A549 (cell line): ENCODE measurements at regions not wholly inside any gene's neighbourhood (a gene's known extent, or its start where the extent isn't known, plus 50 kb on each side); places are given as distances from the start of the nearest gene placed in this dataset.
A peak's percentile ranks its signal among the peaks of the same experiment; 100 is the strongest.

ENCODE experiments used
- ATAC-seq, 2 experiments: fragments of 200-7000 bp in 1 of 2; fragments of >200 bp in 1 of 2; cut with Nextera tagmentation in 1 of 2; cut with Tn5 transposase in 1 of 2; 3 replicates each; pipeline versions ENCODE4 v1.8.0 to v1.9.1; 2018 to 2020; ENCODE audit warnings: mild to moderate bottlenecking in 1 of 2, moderate library complexity in 1 of 2
- CTCF ChIA-PET: fragments of 300-600 bp; sonication (Branson Sonifier 250); formaldehyde crosslinking; extraction: SDS; loops from one replicate; lab custom pipeline; 2021; ENCODE audit warnings: antibody characterized with exemption, inconsistent platforms; lab: Yijun Ruan, JAX
- POLR2A ChIA-PET: fragments of 350-600 bp; formaldehyde crosslinking; extraction: SDS; loops from one replicate; lab custom pipeline; 2021; ENCODE audit warnings: antibody characterized with exemption, inconsistent platforms; lab: Yijun Ruan, JAX
- DNase-seq, 2 experiments: peaks; one replicate each; pipeline versions ENCODE4 v3.0.0 to v3.0.0-alpha.2; 2011 to 2016; ENCODE audit warnings: low read depth in 1 of 2, low spot score in 1 of 2
- FAIRE-seq: peaks from 2 replicates; lab custom pipeline; 2011; peaks lifted over from hg19 to GRCh38; lab: Jason Lieb, UNC
- H3K27ac ChIP-seq, 2 experiments: fragments of >200 bp; sonication (Bioruptor Twin); formaldehyde crosslinking; 3 replicates each; pipeline ENCODE4 v1.5.1; 2016 to 2017
- H3K4me1 ChIP-seq: fragments of >200 bp; sonication (Bioruptor Twin); formaldehyde crosslinking; 3 replicates; pipeline ENCODE4 v1.6.1; 2016
- H3K4me2 ChIP-seq: fragments of >200 bp; sonication (Bioruptor Twin); formaldehyde crosslinking; 3 replicates; pipeline ENCODE4 v1.6.1; 2016
- H3K4me3 ChIP-seq: fragments of >200 bp; sonication (Bioruptor Twin); formaldehyde crosslinking; 3 replicates; pipeline ENCODE4 v1.5.1; 2016
- H3K9me3 ChIP-seq: fragments of >200 bp; sonication (Bioruptor Twin); formaldehyde crosslinking; 3 replicates; pipeline ENCODE4 v1.6.1; 2016
- BHLHE40 ChIP-seq: IDR thresholded peaks from 2 replicates; pipeline ENCODE4 v1.6.1; 2012; ENCODE audit warnings: low read depth, low read length, inconsistent platforms
- CEBPB ChIP-seq, 2 experiments: fragments of >200 bp in 1 of 2; sonication (Bioruptor Twin) in 1 of 2; formaldehyde crosslinking in 1 of 2; IDR thresholded peaks; 2 replicates each; pipeline ENCODE4 v1.6.1; 2012 to 2016
- EHMT2 ChIP-seq: fragments of 200-600 bp; sonication (generic); IDR thresholded peaks from 2 replicates; pipeline ENCODE4 v1.6.1; 2016; ENCODE audit warnings: antibody characterized with exemption, low read depth, mild to moderate bottlenecking, moderate library complexity
- EP300 ChIP-seq, 2 experiments: fragments of >200 bp; sonication (Bioruptor Twin); formaldehyde crosslinking; IDR thresholded peaks; 2 replicates in 1 of 2; 3 replicates in 1 of 2; pipeline ENCODE4 v1.6.1; 2016 to 2017
- ESRRA ChIP-seq: fragments of 150-350 bp; IDR thresholded peaks from 2 replicates; pipeline ENCODE4 v1.6.1; 2014; ENCODE audit warnings: mild to moderate bottlenecking, low read length, borderline replicate concordance
- FOSL2 ChIP-seq, 2 experiments: fragments of 450-650 bp in 1 of 2; fragments of >200 bp in 1 of 2; sonication (Bioruptor Twin) in 1 of 2; formaldehyde crosslinking; IDR thresholded peaks; 2 replicates each; pipeline versions ENCODE4 v1.5.0 to v1.6.1; 2016 to 2020; ENCODE audit warnings: mild to moderate bottlenecking in 1 of 2, moderate library complexity in 1 of 2
- FOXS1 ChIP-seq: fragments of 250-450 bp; sonication (Bioruptor Pico); IDR thresholded peaks from 2 replicates; pipeline ENCODE4 v1.5.0; 2020; ENCODE audit warnings: mild to moderate bottlenecking, moderate library complexity
- GATA3 ChIP-seq: IDR thresholded peaks from 2 replicates; pipeline ENCODE4 v1.6.1; 2012; ENCODE audit warnings: borderline replicate concordance
- HEYL ChIP-seq: fragments of 250-450 bp; sonication (Bioruptor Pico); IDR thresholded peaks from 2 replicates; pipeline ENCODE4 v1.8.0; 2021; ENCODE audit warnings: mild to moderate bottlenecking, moderate library complexity
- HOXB13 ChIP-seq: fragments of 250-450 bp; sonication (Bioruptor Pico); IDR thresholded peaks from 2 replicates; pipeline ENCODE4 v1.5.0; 2020; ENCODE audit warnings: low read depth, mild to moderate bottlenecking, moderate library complexity
- JUN ChIP-seq, 2 experiments: fragments of >200 bp; sonication (Bioruptor Twin); formaldehyde crosslinking; IDR thresholded peaks; 2 replicates in 1 of 2; 3 replicates in 1 of 2; pipeline ENCODE4 v1.6.1; 2016 to 2017
- MYC ChIP-seq: IDR thresholded peaks from 2 replicates; pipeline ENCODE4 v1.6.1; 2012; ENCODE audit warnings: mild to moderate bottlenecking, inconsistent platforms, low read length, improper control_type of control experiment, borderline replicate concordance
- POLR2A ChIP-seq: IDR thresholded peaks from 2 replicates; pipeline ENCODE4 v1.6.1; 2012; ENCODE audit warnings: mild to moderate bottlenecking, low read length
- RAD21 ChIP-seq, 2 experiments: fragments of >200 bp in 1 of 2; sonication (Bioruptor Twin) in 1 of 2; formaldehyde crosslinking in 1 of 2; IDR thresholded peaks in 1 of 2; conservative IDR thresholded peaks in 1 of 2; 2 replicates in 1 of 2; 3 replicates in 1 of 2; pipeline ENCODE4 v1.6.1; 2012 to 2018; ENCODE audit warnings: inconsistent platforms in 1 of 2
- RFX5 ChIP-seq: fragments of 450-650 bp; IDR thresholded peaks from 2 replicates; pipeline ENCODE4 v1.7.1; 2014; ENCODE audit warnings: antibody characterized with exemption, mild to moderate bottlenecking, moderate library complexity
- SMC3 ChIP-seq: fragments of >200 bp; sonication (Bioruptor Twin); formaldehyde crosslinking; IDR thresholded peaks from 3 replicates; pipeline ENCODE4 v1.6.1; 2018; ENCODE audit warnings: inconsistent platforms
- TFCP2L1 ChIP-seq: fragments of 250-450 bp; sonication (Bioruptor Pico); IDR thresholded peaks from 2 replicates; pipeline ENCODE4 v1.5.0; 2021; ENCODE audit warnings: mild to moderate bottlenecking
- TP53 ChIP-seq: fragments of 250-450 bp; sonication (Bioruptor Pico); IDR thresholded peaks from 2 replicates; pipeline ENCODE4 v1.5.0; 2021; ENCODE audit warnings: mild to moderate bottlenecking, moderate library complexity
- ZNF302 ChIP-seq: fragments of 250-450 bp; sonication (Bioruptor Pico); IDR thresholded peaks from 2 replicates; pipeline ENCODE4 v1.9.0; 2021; ENCODE audit warnings: inconsistent platforms, mild to moderate bottlenecking, moderate library complexity
- WGBS: methylation state at CpG from one replicate; pipeline ENCODE4 v1.1.6; 2017; ENCODE audit errors: missing lambda C conversion rate; 5-methylcytosine and 5-hydroxymethylcytosine counted together
- TF ChIP-seq, protein P1 (sequence below): fragments of 200-600 bp; sonication (generic); IDR thresholded peaks from 2 replicates; pipeline ENCODE4 v1.6.1; 2016; ENCODE audit warnings: antibody characterized with exemption, mild to moderate bottlenecking, moderate library complexity
- TF ChIP-seq, protein P2 (sequence below): IDR thresholded peaks from 2 replicates; pipeline ENCODE4 v1.6.1; 2012
- TF ChIP-seq, protein P3 (sequence below): fragments of 250-450 bp; sonication (Bioruptor Pico); IDR thresholded peaks from 2 replicates; pipeline ENCODE4 v1.5.0; 2021; ENCODE audit warnings: mild to moderate bottlenecking, moderate library complexity, borderline replicate concordance
- TF ChIP-seq, protein P4 (sequence below): fragments of >200 bp; sonication (Bioruptor Twin); formaldehyde crosslinking; IDR thresholded peaks from 3 replicates; pipeline ENCODE4 v1.5.1; 2016
- TF ChIP-seq, protein P5 (sequence below): IDR thresholded peaks from 2 replicates; pipeline ENCODE4 v1.6.1; 2012

DNA sequence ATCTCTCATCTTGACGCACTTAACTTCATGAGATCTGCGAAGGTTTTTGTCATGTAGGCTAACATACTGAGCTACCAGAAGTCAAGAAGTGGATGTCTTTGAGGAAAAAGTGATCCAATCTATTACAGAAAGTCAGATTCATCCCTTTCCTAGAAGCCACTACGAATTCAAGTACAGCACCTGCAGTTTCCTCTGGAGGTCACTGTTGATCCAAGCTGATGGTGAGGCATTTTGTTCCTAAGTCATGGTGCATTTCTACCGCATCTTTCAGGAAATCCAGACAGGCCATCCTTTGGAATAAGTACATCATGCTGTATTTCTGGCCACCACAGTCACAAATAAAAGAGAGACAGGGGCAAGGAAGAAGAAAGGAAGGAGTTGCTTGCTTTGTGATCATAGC lies 541.0 kb downstream of the CDY2B start:
- peak; percentile 0 to 35 for DNase-seq

DNA sequence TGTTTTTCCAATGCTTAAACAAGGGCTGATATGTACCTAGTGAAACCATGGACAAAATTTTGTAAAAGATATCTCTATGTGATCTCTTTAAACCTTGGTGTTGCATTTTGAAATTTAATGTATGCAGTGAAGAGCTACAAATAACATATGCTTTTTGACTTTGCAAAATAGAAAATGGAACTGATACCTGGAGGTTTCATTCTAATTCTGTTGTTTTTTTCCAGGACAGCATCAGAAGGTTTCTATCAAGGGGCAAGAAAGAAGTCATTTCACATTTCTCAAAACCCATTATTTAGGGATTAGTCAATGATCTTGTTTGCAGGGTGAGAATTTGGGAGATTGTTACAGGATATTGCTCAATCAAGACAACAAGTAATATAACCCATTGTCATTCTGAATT lies 549.3 kb downstream of the CDY2B start:
- FAIRE-seq (no peak), ATAC-seq (no peak), DNase-seq (no peak)
- Histone ChIP-seq H3K4me2 (no peak overlapping the region), H3K4me3 (no peak overlapping the region), H3K27ac (no peak overlapping the region), H3K9me3 (no peaks in the 10 kb centered on the region)
- CTCF ChIA-PET, result no interaction called here
- POLR2A ChIA-PET, result no interaction called here
- TF ChIP-seq RAD21 (conservative IDR thresholded peaks at IDR 0.05 in 1 of 2, IDR thresholded peaks at IDR 0.05 in 1 of 2) (no peak), RFX5 (no peak), HEYL (CRISPR knock-in tag) (no peak), MYC (no peak), BHLHE40 (no peak), SMC3 (no peak), EP300 (IDR thresholded peaks at IDR 0.05) (no peak), EHMT2 (no peak), POLR2A (no peak), ZNF302 (no peak)
- TF ChIP-seq, protein P1, sequence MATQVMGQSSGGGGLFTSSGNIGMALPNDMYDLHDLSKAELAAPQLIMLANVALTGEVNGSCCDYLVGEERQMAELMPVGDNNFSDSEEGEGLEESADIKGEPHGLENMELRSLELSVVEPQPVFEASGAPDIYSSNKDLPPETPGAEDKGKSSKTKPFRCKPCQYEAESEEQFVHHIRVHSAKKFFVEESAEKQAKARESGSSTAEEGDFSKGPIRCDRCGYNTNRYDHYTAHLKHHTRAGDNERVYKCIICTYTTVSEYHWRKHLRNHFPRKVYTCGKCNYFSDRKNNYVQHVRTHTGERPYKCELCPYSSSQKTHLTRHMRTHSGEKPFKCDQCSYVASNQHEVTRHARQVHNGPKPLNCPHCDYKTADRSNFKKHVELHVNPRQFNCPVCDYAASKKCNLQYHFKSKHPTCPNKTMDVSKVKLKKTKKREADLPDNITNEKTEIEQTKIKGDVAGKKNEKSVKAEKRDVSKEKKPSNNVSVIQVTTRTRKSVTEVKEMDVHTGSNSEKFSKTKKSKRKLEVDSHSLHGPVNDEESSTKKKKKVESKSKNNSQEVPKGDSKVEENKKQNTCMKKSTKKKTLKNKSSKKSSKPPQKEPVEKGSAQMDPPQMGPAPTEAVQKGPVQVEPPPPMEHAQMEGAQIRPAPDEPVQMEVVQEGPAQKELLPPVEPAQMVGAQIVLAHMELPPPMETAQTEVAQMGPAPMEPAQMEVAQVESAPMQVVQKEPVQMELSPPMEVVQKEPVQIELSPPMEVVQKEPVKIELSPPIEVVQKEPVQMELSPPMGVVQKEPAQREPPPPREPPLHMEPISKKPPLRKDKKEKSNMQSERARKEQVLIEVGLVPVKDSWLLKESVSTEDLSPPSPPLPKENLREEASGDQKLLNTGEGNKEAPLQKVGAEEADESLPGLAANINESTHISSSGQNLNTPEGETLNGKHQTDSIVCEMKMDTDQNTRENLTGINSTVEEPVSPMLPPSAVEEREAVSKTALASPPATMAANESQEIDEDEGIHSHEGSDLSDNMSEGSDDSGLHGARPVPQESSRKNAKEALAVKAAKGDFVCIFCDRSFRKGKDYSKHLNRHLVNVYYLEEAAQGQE, result no peak
- TF ChIP-seq, protein P2, sequence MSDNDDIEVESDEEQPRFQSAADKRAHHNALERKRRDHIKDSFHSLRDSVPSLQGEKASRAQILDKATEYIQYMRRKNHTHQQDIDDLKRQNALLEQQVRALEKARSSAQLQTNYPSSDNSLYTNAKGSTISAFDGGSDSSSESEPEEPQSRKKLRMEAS, result no peak
- TF ChIP-seq, protein P3, sequence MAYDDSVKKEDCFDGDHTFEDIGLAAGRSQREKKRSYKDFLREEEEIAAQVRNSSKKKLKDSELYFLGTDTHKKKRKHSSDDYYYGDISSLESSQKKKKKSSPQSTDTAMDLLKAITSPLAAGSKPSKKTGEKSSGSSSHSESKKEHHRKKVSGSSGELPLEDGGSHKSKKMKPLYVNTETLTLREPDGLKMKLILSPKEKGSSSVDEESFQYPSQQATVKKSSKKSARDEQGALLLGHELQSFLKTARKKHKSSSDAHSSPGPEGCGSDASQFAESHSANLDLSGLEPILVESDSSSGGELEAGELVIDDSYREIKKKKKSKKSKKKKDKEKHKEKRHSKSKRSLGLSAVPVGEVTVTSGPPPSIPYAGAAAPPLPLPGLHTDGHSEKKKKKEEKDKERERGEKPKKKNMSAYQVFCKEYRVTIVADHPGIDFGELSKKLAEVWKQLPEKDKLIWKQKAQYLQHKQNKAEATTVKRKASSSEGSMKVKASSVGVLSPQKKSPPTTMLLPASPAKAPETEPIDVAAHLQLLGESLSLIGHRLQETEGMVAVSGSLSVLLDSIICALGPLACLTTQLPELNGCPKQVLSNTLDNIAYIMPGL (CRISPR knock-in tag), result no peak
- TF ChIP-seq, protein P4, sequence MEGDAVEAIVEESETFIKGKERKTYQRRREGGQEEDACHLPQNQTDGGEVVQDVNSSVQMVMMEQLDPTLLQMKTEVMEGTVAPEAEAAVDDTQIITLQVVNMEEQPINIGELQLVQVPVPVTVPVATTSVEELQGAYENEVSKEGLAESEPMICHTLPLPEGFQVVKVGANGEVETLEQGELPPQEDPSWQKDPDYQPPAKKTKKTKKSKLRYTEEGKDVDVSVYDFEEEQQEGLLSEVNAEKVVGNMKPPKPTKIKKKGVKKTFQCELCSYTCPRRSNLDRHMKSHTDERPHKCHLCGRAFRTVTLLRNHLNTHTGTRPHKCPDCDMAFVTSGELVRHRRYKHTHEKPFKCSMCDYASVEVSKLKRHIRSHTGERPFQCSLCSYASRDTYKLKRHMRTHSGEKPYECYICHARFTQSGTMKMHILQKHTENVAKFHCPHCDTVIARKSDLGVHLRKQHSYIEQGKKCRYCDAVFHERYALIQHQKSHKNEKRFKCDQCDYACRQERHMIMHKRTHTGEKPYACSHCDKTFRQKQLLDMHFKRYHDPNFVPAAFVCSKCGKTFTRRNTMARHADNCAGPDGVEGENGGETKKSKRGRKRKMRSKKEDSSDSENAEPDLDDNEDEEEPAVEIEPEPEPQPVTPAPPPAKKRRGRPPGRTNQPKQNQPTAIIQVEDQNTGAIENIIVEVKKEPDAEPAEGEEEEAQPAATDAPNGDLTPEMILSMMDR, result no peak
- TF ChIP-seq, all 56 proteins: peak for 0
- no peaks in the 10 kb centered on the region for H3K4me1 ChIP-seq

More for the DNA sequence above, 541.0 kb downstream of the CDY2B start:
- TF ChIP-seq CEBPB (IDR thresholded peaks at IDR 0.05) (no peak), RAD21 (conservative IDR thresholded peaks at IDR 0.05 in 1 of 2, IDR thresholded peaks at IDR 0.05 in 1 of 2) (peak in 1 of 2 experiments; percentile 26; a peak in 1 of 5 replicates)
- TF ChIP-seq, all 56 proteins: peak for 1
- ChIA-PET POLR2A (no interaction called here), CTCF (no interaction called here)
- WGBS, result 35% methylated on average over 4 of the region's 4 CpGs
- no peak for ATAC-seq
- no peak for FAIRE-seq
- H3K4me3 ChIP-seq, result no peak overlapping the region
- H3K4me2 ChIP-seq, result no peak overlapping the region
- no peaks in the 10 kb centered on the region for H3K9me3 ChIP-seq
- no peaks in the 10 kb centered on the region for H3K4me1 ChIP-seq
- H3K27ac ChIP-seq, result no peak overlapping the region

DNA sequence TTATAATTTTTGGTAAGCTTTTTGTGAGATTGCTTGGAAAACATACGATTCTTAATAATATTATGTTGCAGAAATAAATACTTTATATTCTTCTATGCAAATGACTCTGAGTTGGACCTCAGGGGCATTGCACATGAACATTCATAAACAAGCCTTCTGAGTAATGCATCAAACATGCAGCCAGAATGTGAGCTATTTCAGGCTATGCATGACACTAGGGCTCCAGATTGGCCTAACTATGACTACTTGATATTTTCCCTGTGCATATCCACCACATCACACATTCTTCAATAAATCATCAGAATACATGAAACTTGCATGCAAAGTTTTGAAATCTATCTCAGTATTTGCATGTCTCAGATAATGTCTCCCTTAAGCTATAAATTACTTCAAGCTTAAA lies 560.1 kb downstream of the CDY2B start:
- 4% methylated on average over 1 of the region's 1 CpG for WGBS
- Histone ChIP-seq H3K27ac (no peak overlapping the region), H3K9me3 (no peaks in the 10 kb centered on the region), H3K4me3 (no peak overlapping the region), H3K4me2 (no peak overlapping the region), H3K4me1 (no peaks in the 10 kb centered on the region)
- DNase-seq (peak; percentile 0 to 7), FAIRE-seq (no peak), ATAC-seq (no peak)
- POLR2A ChIA-PET, result no interaction called here
- CTCF ChIA-PET, result no interaction called here
- TF ChIP-seq FOXS1 (CRISPR knock-in tag), result no peak
- no peak for TF ChIP-seq TP53 (CRISPR knock-in tag)
- TF ChIP-seq, protein P3 (CRISPR knock-in tag), result no peak
- no peak for TF ChIP-seq SMC3
- no peak for TF ChIP-seq TFCP2L1 (CRISPR knock-in tag)
- no peak for TF ChIP-seq CEBPB (IDR thresholded peaks at IDR 0.05)
- TF ChIP-seq ESRRA, result no peak
- TF ChIP-seq, protein P5, sequence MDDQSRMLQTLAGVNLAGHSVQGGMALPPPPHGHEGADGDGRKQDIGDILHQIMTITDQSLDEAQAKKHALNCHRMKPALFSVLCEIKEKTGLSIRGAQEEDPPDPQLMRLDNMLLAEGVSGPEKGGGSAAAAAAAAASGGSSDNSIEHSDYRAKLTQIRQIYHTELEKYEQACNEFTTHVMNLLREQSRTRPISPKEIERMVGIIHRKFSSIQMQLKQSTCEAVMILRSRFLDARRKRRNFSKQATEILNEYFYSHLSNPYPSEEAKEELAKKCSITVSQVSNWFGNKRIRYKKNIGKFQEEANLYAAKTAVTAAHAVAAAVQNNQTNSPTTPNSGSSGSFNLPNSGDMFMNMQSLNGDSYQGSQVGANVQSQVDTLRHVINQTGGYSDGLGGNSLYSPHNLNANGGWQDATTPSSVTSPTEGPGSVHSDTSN, result no peak
- TF ChIP-seq FOSL2 (IDR thresholded peaks at IDR 0.05), result no peak
- TF ChIP-seq FOSL2 (CRISPR knock-in tag; IDR thresholded peaks at IDR 0.05), result no peak
- no peak for TF ChIP-seq HOXB13 (CRISPR knock-in tag)
- TF ChIP-seq JUN (IDR thresholded peaks at IDR 0.05), result no peak
- no peak for TF ChIP-seq GATA3
- TF ChIP-seq POLR2A, result no peak
- TF ChIP-seq RFX5, result no peak
